ENCODE measurements at regions not wholly inside any gene's neighbourhood (a gene's known extent, or its start where the extent isn't known, plus 50 kb on each side); places are given as distances from the start of the nearest gene placed in this dataset.

DNA sequence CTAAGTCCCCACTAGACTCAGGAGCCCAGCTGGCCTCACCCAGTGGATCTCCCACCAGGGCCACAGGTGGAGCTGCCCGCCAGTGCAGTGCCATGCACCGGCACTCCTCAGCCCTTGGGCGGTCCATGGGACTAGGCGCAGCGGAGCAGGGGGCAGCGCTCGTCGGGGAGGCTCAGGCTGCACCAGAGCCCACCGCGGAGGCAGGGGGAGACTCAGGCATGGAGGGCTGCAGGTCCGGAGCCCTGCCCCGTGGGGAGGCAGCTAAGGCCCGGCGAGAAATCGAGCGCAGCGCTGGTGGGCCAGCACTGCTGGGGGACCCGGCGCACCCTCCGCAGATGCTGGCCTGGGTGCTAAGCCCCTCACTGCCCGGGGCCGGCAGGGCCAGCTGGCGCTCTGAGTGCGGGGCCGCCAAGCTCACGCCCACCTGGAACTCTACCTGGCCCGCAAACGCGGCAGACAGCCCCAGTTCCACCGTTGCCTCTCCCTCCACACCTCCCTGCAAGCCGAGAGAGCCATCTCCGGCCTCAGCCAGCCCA is 1275.2 kb upstream of the CNTN5 start:
- TF ChIP-seq, protein P1, sequence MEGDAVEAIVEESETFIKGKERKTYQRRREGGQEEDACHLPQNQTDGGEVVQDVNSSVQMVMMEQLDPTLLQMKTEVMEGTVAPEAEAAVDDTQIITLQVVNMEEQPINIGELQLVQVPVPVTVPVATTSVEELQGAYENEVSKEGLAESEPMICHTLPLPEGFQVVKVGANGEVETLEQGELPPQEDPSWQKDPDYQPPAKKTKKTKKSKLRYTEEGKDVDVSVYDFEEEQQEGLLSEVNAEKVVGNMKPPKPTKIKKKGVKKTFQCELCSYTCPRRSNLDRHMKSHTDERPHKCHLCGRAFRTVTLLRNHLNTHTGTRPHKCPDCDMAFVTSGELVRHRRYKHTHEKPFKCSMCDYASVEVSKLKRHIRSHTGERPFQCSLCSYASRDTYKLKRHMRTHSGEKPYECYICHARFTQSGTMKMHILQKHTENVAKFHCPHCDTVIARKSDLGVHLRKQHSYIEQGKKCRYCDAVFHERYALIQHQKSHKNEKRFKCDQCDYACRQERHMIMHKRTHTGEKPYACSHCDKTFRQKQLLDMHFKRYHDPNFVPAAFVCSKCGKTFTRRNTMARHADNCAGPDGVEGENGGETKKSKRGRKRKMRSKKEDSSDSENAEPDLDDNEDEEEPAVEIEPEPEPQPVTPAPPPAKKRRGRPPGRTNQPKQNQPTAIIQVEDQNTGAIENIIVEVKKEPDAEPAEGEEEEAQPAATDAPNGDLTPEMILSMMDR (IDR thresholded peaks at IDR 0.05 in 4 of 5, conservative IDR thresholded peaks at IDR 0.05 in 1 of 5), result no peak
- TF ChIP-seq POLR2A (IDR thresholded peaks at IDR 0.05), result no peak

Data from gastrocnemius medialis (tissue), 4 donors.